H1 (cell line): ENCODE measurements at regions not wholly inside any gene's neighbourhood (a gene's known extent, or its start where the extent isn't known, plus 50 kb on each side); places are given as distances from the start of the nearest gene placed in this dataset.
"Not testable (repeated sequence)": the region's sequence is repeated elsewhere in the genome, so short reads cannot be mapped to it uniquely, and the experiment has no call there.

Source experiments
- CTCF ChIA-PET: fragments of 300-600 bp; sonication (Branson Sonifier 250); formaldehyde crosslinking; loops from one replicate; lab custom pipeline; 2021; ENCODE audit not compliant: partially characterized antibody; lab: Charles Lee
- POLR2A ChIA-PET: fragments of 300-600 bp; sonication (Branson Sonifier 250); formaldehyde crosslinking; loops from one replicate; lab custom pipeline; 2021; ENCODE audit warnings: inconsistent platforms; ENCODE audit not compliant: partially characterized antibody; lab: Charles Lee
- DNase-seq, 2 experiments: peaks; one replicate each; pipeline versions ENCODE4 v3.0.0 to v3.0.0-alpha.2; 2010 to 2022; ENCODE audit warnings: low spot score in 2 of 2, low read depth in 1 of 2, mixed read lengths in 1 of 2
- FAIRE-seq: peaks from 2 replicates; lab custom pipeline; 2011; peaks lifted over from hg19 to GRCh38; lab: Jason Lieb, UNC
- H2AFZ ChIP-seq: 2 replicates; pipeline ENCODE4 v1.8.1; 2012; ENCODE audit warnings: low read length, inconsistent platforms
- H2AK5ac ChIP-seq: 2 replicates; pipeline ENCODE4 v1.6.1; 2013; ENCODE audit warnings: low read depth, low read length
- H2BK120ac ChIP-seq: replicated peaks from 2 replicates; pipeline ENCODE3; 2013; ENCODE audit warnings: low read depth, low read length, inconsistent platforms
- H2BK12ac ChIP-seq: 2 replicates; pipeline ENCODE4 v1.6.1; 2013; ENCODE audit warnings: low read depth, low read length
- H2BK15ac ChIP-seq: 2 replicates; pipeline ENCODE4 v1.6.1; 2013; ENCODE audit warnings: low read length
- H2BK20ac ChIP-seq: 2 replicates; pipeline ENCODE4 v1.6.1; 2013; ENCODE audit warnings: low read length
- H2BK5ac ChIP-seq: 2 replicates; pipeline ENCODE4 v1.6.1; 2013; ENCODE audit warnings: low read depth, low read length
- H3K14ac ChIP-seq: 2 replicates; pipeline ENCODE4 v1.6.1; 2013; ENCODE audit warnings: inconsistent platforms; ENCODE audit not compliant: insufficient read length
- H3K18ac ChIP-seq: 2 replicates; pipeline ENCODE4 v1.6.1; 2013; ENCODE audit warnings: low read length; ENCODE audit errors: extremely low read depth
- H3K23ac ChIP-seq: 2 replicates; pipeline ENCODE4 v1.6.1; 2013; ENCODE audit warnings: inconsistent platforms; ENCODE audit not compliant: insufficient read length
- H3K23me2 ChIP-seq: 2 replicates; pipeline ENCODE4 v1.6.1; 2013; ENCODE audit warnings: low read depth, low read length
- H3K27ac ChIP-seq: 2 replicates; pipeline ENCODE4 v1.6.1; 2011; ENCODE audit warnings: low read depth, low read length, inconsistent platforms
- H3K27me3 ChIP-seq, 4 experiments: replicated peaks in 1 of 4; 1 replicate in 1 of 4; 2 replicates in 3 of 4; pipeline versions ENCODE4 v1.6.1 to v1.8.1; 2011 to 2013; ENCODE audit warnings: low read length in 3 of 4, mild to moderate bottlenecking in 3 of 4, inconsistent platforms in 2 of 4, mixed read lengths in 2 of 4, moderate library complexity in 1 of 4; ENCODE audit not compliant: control insufficient read depth in 3 of 4, insufficient read depth in 3 of 4; ENCODE audit errors: extremely low read depth in 1 of 4
- H3K36me3 ChIP-seq, 4 experiments: 2 replicates each; pipeline versions ENCODE4 v1.6.1 to v1.8.1; 2011 to 2013; ENCODE audit warnings: mild to moderate bottlenecking in 4 of 4, low read length in 3 of 4, moderate library complexity in 2 of 4, control low read depth in 1 of 4, inconsistent platforms in 1 of 4; ENCODE audit not compliant: insufficient read depth in 4 of 4, control insufficient read depth in 2 of 4
- H3K4ac ChIP-seq: replicated peaks from 2 replicates; pipeline ENCODE3; 2013; ENCODE audit warnings: low read length, low read depth, mixed read lengths, inconsistent platforms; ENCODE audit not compliant: insufficient read length
- H3K4me1 ChIP-seq, 4 experiments: replicated peaks in 1 of 4; 1 replicate in 1 of 4; 2 replicates in 3 of 4; pipeline versions ENCODE4 v1.6.1 to v1.8.1; 2011 to 2013; ENCODE audit warnings: low read length in 3 of 4, inconsistent platforms in 2 of 4, mixed read lengths in 1 of 4; ENCODE audit not compliant: insufficient read depth in 4 of 4, control insufficient read depth in 3 of 4
- H3K4me2 ChIP-seq, 2 experiments: 2 replicates each; pipeline versions ENCODE4 v1.6.1 to v1.8.1; 2011 to 2013; ENCODE audit warnings: low read depth in 2 of 2, low read length in 2 of 2, control low read depth in 1 of 2, inconsistent platforms in 1 of 2, mild to moderate bottlenecking in 1 of 2; ENCODE audit not compliant: insufficient read depth in 1 of 2
- H3K4me3 ChIP-seq, 4 experiments: fragments of 200-600, 300-600 bp in 1 of 4; sonication (generic), shearing (Covaris generic), sonication (Bioruptor Twin) in 1 of 4; 2 replicates each; pipeline versions ENCODE4 v1.5.1 to v1.8.1; 2011 to 2016; ENCODE audit warnings: low read length in 4 of 4, low read depth in 3 of 4, control low read depth in 2 of 4, inconsistent platforms in 2 of 4, mild to moderate bottlenecking in 2 of 4, mixed read lengths in 1 of 4, moderate library complexity in 1 of 4; ENCODE audit not compliant: insufficient read depth in 2 of 4; ENCODE audit errors: extremely low read depth in 1 of 4
- H3K56ac ChIP-seq: replicated peaks from 2 replicates; pipeline ENCODE3; 2013; ENCODE audit warnings: low read depth, mild to moderate bottlenecking, mixed read lengths, low read length, inconsistent platforms; ENCODE audit not compliant: insufficient read length
- H3K79me1 ChIP-seq: 2 replicates; pipeline ENCODE4 v1.6.1; 2013; ENCODE audit warnings: low read depth, low read length, control low read depth
- H3K79me2 ChIP-seq, 2 experiments: 2 replicates each; pipeline versions ENCODE4 v1.6.1 to v1.8.1; 2012 to 2013; ENCODE audit warnings: low read length in 2 of 2, mild to moderate bottlenecking in 2 of 2, inconsistent platforms in 1 of 2; ENCODE audit not compliant: insufficient read depth in 2 of 2, control insufficient read depth in 1 of 2
- H3K9ac ChIP-seq, 4 experiments: replicated peaks in 1 of 4; 1 replicate in 1 of 4; 2 replicates in 3 of 4; pipeline versions ENCODE4 v1.6.1 to v1.8.1; 2011 to 2013; ENCODE audit warnings: low read depth in 3 of 4, low read length in 3 of 4, control low read depth in 2 of 4, mild to moderate bottlenecking in 2 of 4, moderate library complexity in 2 of 4, inconsistent platforms in 1 of 4; ENCODE audit errors: extremely low read depth in 1 of 4
- H3K9me3 ChIP-seq, 2 experiments: 2 replicates each; pipeline versions ENCODE4 v1.6.1 to v1.8.1; 2012 to 2013; ENCODE audit warnings: mild to moderate bottlenecking in 2 of 2, moderate library complexity in 2 of 2, control low read depth in 1 of 2, inconsistent platforms in 1 of 2, low read depth in 1 of 2, low read length in 1 of 2, mixed read lengths in 1 of 2; ENCODE audit not compliant: insufficient read depth in 2 of 2
- H4K20me1 ChIP-seq, 2 experiments: replicated peaks in 1 of 2; 2 replicates each; pipeline versions ENCODE3 to v1.8.1; 2011 to 2013; ENCODE audit warnings: inconsistent platforms in 2 of 2, low read length in 2 of 2, mild to moderate bottlenecking in 1 of 2; ENCODE audit not compliant: insufficient read depth in 2 of 2, control insufficient read depth in 1 of 2
- H4K5ac ChIP-seq: 2 replicates; pipeline ENCODE4 v1.6.1; 2013; ENCODE audit warnings: low read length, low read depth, mixed read lengths, inconsistent platforms; ENCODE audit not compliant: insufficient read length
- H4K8ac ChIP-seq: 2 replicates; pipeline ENCODE4 v1.8.0; 2013; ENCODE audit warnings: mild to moderate bottlenecking, moderate library complexity, low read length, inconsistent platforms; ENCODE audit not compliant: insufficient read depth; ENCODE audit errors: extremely low read depth
- H4K91ac ChIP-seq: replicated peaks from 2 replicates; pipeline ENCODE3; 2013; ENCODE audit warnings: low read length, mixed read lengths, inconsistent platforms; ENCODE audit not compliant: insufficient read length
- WGBS, 2 experiments: shearing (Covaris generic) in 1 of 2; methylation state at CpG; one replicate each; pipeline versions ENCODE4 v1.1.6 to v1.1.7; 2013 to 2015; ENCODE audit warnings: low lambda C conversion rate in 2 of 2, mixed read lengths in 2 of 2, inconsistent platforms in 1 of 2, low coverage in 1 of 2, missing lambda C conversion rate in 1 of 2; ENCODE audit not compliant: insufficient replicate concordance in 2 of 2, insufficient coverage in 1 of 2, insufficient read length in 1 of 2; ENCODE audit errors: extremely low coverage in 1 of 2, missing lambda C conversion rate in 1 of 2; 5-methylcytosine and 5-hydroxymethylcytosine counted together

DNA sequence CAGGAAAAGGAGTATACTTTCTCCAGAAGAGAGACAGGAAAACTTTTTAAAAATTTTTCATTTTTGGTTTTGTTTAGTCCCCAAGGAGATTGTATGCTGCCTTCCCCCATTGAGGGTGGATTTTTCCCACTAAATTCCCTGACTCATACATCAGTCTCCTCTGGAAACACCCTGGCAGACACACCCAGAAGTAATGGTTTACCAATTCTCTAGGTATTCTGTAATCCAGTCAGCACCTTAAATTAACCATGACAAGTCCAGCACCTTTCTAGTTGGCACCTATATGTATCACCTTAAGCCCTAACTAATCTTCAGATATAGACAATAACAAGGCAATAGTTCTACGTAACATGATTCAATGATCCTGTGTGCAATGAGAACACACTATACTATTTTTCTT, 165.9 kb upstream of the NPAP1 start:
- H4K5ac ChIP-seq, H2AFZ ChIP-seq, H3K27me3 ChIP-seq, H3K9ac ChIP-seq, H4K8ac ChIP-seq, H3K4me3 ChIP-seq, H2BK120ac ChIP-seq, H3K79me2 ChIP-seq, FAIRE-seq, H3K4ac ChIP-seq, H3K14ac ChIP-seq, H3K36me3 ChIP-seq, POLR2A ChIA-PET, H2BK20ac ChIP-seq, H2BK5ac ChIP-seq, H3K4me2 ChIP-seq, H3K56ac ChIP-seq, H3K23me2 ChIP-seq, H4K91ac ChIP-seq, CTCF ChIA-PET, H3K27ac ChIP-seq, DNase-seq, H4K20me1 ChIP-seq, H3K18ac ChIP-seq, H3K79me1 ChIP-seq, H2BK15ac ChIP-seq, H3K9me3 ChIP-seq, H3K4me1 ChIP-seq, H2AK5ac ChIP-seq, H2BK12ac ChIP-seq, H3K23ac ChIP-seq: not testable (repeated sequence)
- WGBS, 2 experiments, result 94% methylated on average over 1 of the region's 1 CpG; no CpG with 5 or more reads in 1 of the 2 experiments

GRCh38 chr15:24511598-24511997, 164.0 kb upstream of the NPAP1 start:
- H3K4ac ChIP-seq, H3K27me3 ChIP-seq, H3K4me1 ChIP-seq, FAIRE-seq, DNase-seq, H3K4me2 ChIP-seq, H3K36me3 ChIP-seq, H2BK20ac ChIP-seq, H4K91ac ChIP-seq, POLR2A ChIA-PET, H3K14ac ChIP-seq, H3K23ac ChIP-seq, H3K4me3 ChIP-seq, H3K18ac ChIP-seq, H2AK5ac ChIP-seq, H2BK15ac ChIP-seq, H4K5ac ChIP-seq, H4K20me1 ChIP-seq, H3K9ac ChIP-seq, H3K79me2 ChIP-seq, H3K27ac ChIP-seq, H2BK120ac ChIP-seq, H3K79me1 ChIP-seq, H2BK12ac ChIP-seq, H3K23me2 ChIP-seq, CTCF ChIA-PET, H3K56ac ChIP-seq, H2BK5ac ChIP-seq, H4K8ac ChIP-seq, H2AFZ ChIP-seq: not testable (repeated sequence)
- peaks cover 7 to 11% of the 10 kb centered on the region in 2 experiments; a peak in 3 of 4 replicates for H3K9me3 ChIP-seq
- 93% methylated on average over 3 of the region's 3 CpGs; no CpG with 5 or more reads in 1 of the 2 experiments for WGBS, 2 experiments
